Transverse colon (tissue), 4 donors: ENCODE measurements at regions not wholly inside any gene's neighbourhood (a gene's known extent, or its start where the extent isn't known, plus 50 kb on each side); places are given as distances from the start of the nearest gene placed in this dataset.

Experiments
- DNase-seq: peaks from one replicate; pipeline ENCODE4 v3.0.0-alpha.2; 2019
- H3K27ac ChIP-seq, 4 donors: fragments of 200-600 bp; sonication (generic); 2 replicates each; pipeline ENCODE4 v1.5.1; 2016 to 2018; ENCODE audit warnings: inconsistent platforms in 4 of 4
- H3K27me3 ChIP-seq: fragments of 200-600 bp; sonication (generic); 2 replicates; pipeline ENCODE4 v1.5.1; 2017; ENCODE audit warnings: inconsistent platforms
- H3K36me3 ChIP-seq, 4 donors: fragments of 200-600 bp; sonication (generic); 2 replicates each; pipeline ENCODE4 v1.5.1; 2017 to 2019; ENCODE audit warnings: inconsistent platforms in 4 of 4
- H3K4me1 ChIP-seq, 4 donors: fragments of 200-600 bp; sonication (generic); 2 replicates each; pipeline ENCODE4 v1.5.1; 2017 to 2020; ENCODE audit warnings: inconsistent platforms in 4 of 4
- H3K4me3 ChIP-seq, 4 donors: fragments of 200-600 bp; sonication (generic); 1 replicate in 1 of 4; 2 replicates in 3 of 4; pipeline versions ENCODE4 v1.5.1 to v1.6.1; 2017 to 2019; ENCODE audit warnings: inconsistent platforms in 4 of 4
- H3K9me3 ChIP-seq, 2 donors: fragments of 200-600 bp; sonication (generic); 2 replicates each; pipeline ENCODE4 v1.5.1; 2017 to 2019; ENCODE audit warnings: inconsistent platforms in 2 of 2
- CTCF ChIP-seq, 5 experiments: fragments of 200-600 bp in 3 of 5; fragments of 450-650 bp in 2 of 5; sonication (generic) in 3 of 5; IDR thresholded peaks; 1 replicate in 2 of 5; 2 replicates in 3 of 5; pipeline ENCODE4 v1.5.1; 2016 to 2017; ENCODE audit warnings: antibody characterized with exemption in 5 of 5, inconsistent platforms in 3 of 5, mild to moderate bottlenecking in 2 of 5, moderate library complexity in 1 of 5
- EP300 ChIP-seq: sonication (generic); formaldehyde crosslinking; IDR thresholded peaks from one replicate; pipeline ENCODE4 v1.6.1; 2017; ENCODE audit warnings: antibody characterized with exemption, low read depth
- POLR2A ChIP-seq: fragments of 450-650 bp; IDR thresholded peaks from one replicate; pipeline ENCODE4 v1.6.1; 2016; ENCODE audit warnings: antibody characterized with exemption, mild to moderate bottlenecking, moderate library complexity
- POLR2AphosphoS5 ChIP-seq, 3 donors: sonication (generic); formaldehyde crosslinking; IDR thresholded peaks; one replicate each; pipeline ENCODE4 v1.6.1; 2016; ENCODE audit warnings: antibody characterized with exemption in 3 of 3
- WGBS, 2 donors: methylation state at CpG; one replicate each; pipeline ENCODE4 v1.1.5; 2018; ENCODE audit warnings: low coverage in 1 of 2; 5-methylcytosine and 5-hydroxymethylcytosine counted together
- in situ Hi-C, 4 donors: fragments of 200-750 bp; cut with MboI; loops; one replicate each; pipeline versions ENCODE4 v1.15.0 to v1.15.1; 2017; ENCODE audit warnings: low sequenced_read_pairs in 3 of 4, low pct_ligation_motif_present in 1 of 4, low pct_unique_long_range_greater_than_20kb in 1 of 4
- intact Hi-C: fragments of 100-400 bp; cut with DNase I; formaldehyde crosslinking; loops from one replicate; pipeline ENCODE4 v1.15.1; 2023; ENCODE audit warnings: low total_unique reads

GRCh38 chr3:59551834-59552233 lies 502.0 kb upstream of the CFAP20DC start:
- H3K4me3 ChIP-seq = no peak overlapping the region
- WGBS, 2 donors = 70 to 81% methylated on average over 2 to 4 of the region's 4 CpGs
- H3K27me3 ChIP-seq = no peaks in the 10 kb centered on the region
- in situ Hi-C loops = no loop called here
- no peaks in the 10 kb centered on the region for H3K4me1 ChIP-seq
- intact Hi-C loops = no loop called here
- no peaks in the 10 kb centered on the region for H3K9me3 ChIP-seq
- no peaks in the 10 kb centered on the region for H3K36me3 ChIP-seq
- DNase-seq = no peak
- no peak overlapping the region for H3K27ac ChIP-seq
- no peak for TF ChIP-seq POLR2AphosphoS5 (IDR thresholded peaks at IDR 0.05)
- TF ChIP-seq CTCF (IDR thresholded peaks at IDR 0.05) = no peak
- TF ChIP-seq EP300 = no peak
- no peak for TF ChIP-seq POLR2A

GRCh38 chr3:59549962-59550361 lies 500.1 kb upstream of the CFAP20DC start:
- Histone ChIP-seq H3K27ac (no peak overlapping the region), H3K27me3 (no peaks in the 10 kb centered on the region), H3K36me3 (no peaks in the 10 kb centered on the region), H3K4me1 (no peaks in the 10 kb centered on the region), H3K9me3 (no peaks in the 10 kb centered on the region), H3K4me3 (no peak overlapping the region)
- in situ Hi-C loops (no loop called here), intact Hi-C loops (no loop called here)
- 89 to 100% methylated on average over 1 of the region's 1 CpG for WGBS, 2 donors
- TF ChIP-seq EP300 = no peak
- no peak for TF ChIP-seq CTCF (IDR thresholded peaks at IDR 0.05)
- DNase-seq = no peak

- Histone ChIP-seq H3K36me3 (no peaks in the 10 kb centered on the region), H3K9me3 (no peaks in the 10 kb centered on the region), H3K4me1 (no peaks in the 10 kb centered on the region), H3K27ac (no peak overlapping the region), H3K4me3 (no peak overlapping the region), H3K27me3 (no peaks in the 10 kb centered on the region)
- TF ChIP-seq POLR2A (no peak), EP300 (no peak), POLR2AphosphoS5 (IDR thresholded peaks at IDR 0.05) (no peak), CTCF (IDR thresholded peaks at IDR 0.05) (no peak)
- in situ Hi-C loops = no loop called here
- WGBS, 2 donors = 88 to 89% methylated on average over 3 of the region's 3 CpGs
- intact Hi-C loops = no loop called here
- no peak for DNase-seq
Observed at GRCh38 chr3:59547874-59548273, 498.0 kb upstream of the CFAP20DC start.

GRCh38 chr3:59546522-59546921 lies 496.7 kb upstream of the CFAP20DC start:
- Histone ChIP-seq H3K9me3 (no peaks in the 10 kb centered on the region), H3K4me1 (no peaks in the 10 kb centered on the region), H3K4me3 (no peak overlapping the region), H3K27ac (no peak overlapping the region), H3K36me3 (no peaks in the 10 kb centered on the region), H3K27me3 (no peaks in the 10 kb centered on the region)
- DNase-seq = no peak
- intact Hi-C loops = no loop called here
- in situ Hi-C loops = no loop called here
- WGBS, 2 donors = 84 to 94% methylated on average over 1 of the region's 1 CpG
- TF ChIP-seq CTCF (IDR thresholded peaks at IDR 0.05) = no peak
- TF ChIP-seq POLR2AphosphoS5 (IDR thresholded peaks at IDR 0.05) = no peak
- no peak for TF ChIP-seq POLR2A
- TF ChIP-seq EP300 = no peak
